ENCODE measurements at regions not wholly inside any gene's neighbourhood (a gene's known extent, or its start where the extent isn't known, plus 50 kb on each side); places are given as distances from the start of the nearest gene placed in this dataset.

DNA sequence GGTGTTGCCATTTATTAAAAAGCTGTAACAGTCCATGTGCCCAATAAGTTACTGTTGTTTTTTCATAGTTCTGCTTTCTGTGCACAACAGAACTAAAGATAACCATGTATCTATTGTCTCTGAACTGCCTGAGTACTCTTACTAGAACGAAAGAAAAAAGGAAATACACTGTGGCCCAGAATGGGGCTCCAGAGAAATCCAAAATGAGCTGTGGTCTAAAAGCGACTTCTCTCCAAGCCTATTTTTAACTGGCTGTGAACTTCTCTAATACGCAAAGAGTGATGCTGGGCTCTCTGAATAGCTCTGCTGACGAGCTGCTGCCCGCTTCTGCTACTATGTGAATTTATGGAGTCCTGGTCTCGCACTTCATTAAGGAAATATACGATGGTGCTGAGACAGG lies 56.2 kb upstream of the LPP start:
- DNase-seq (ENCODE audit: extremely low spot score, unreplicated experiment), result no peak
- Mint-ChIP-seq H3K4me1 (ENCODE audit: unreplicated experiment) (no peaks in the 10 kb centered on the region), H3K36me3 (ENCODE audit: unreplicated experiment) (no peaks in the 10 kb centered on the region), H3K9me3 (ENCODE audit: unreplicated experiment) (peaks cover 19% of the 10 kb centered on the region), H3K4me3 (ENCODE audit: unreplicated experiment) (no peak overlapping the region), H3K27ac (ENCODE audit: unreplicated experiment) (no peak overlapping the region), H3K27me3 (ENCODE audit: unreplicated experiment) (no peaks in the 10 kb centered on the region)
- TF ChIP-seq, protein P1, sequence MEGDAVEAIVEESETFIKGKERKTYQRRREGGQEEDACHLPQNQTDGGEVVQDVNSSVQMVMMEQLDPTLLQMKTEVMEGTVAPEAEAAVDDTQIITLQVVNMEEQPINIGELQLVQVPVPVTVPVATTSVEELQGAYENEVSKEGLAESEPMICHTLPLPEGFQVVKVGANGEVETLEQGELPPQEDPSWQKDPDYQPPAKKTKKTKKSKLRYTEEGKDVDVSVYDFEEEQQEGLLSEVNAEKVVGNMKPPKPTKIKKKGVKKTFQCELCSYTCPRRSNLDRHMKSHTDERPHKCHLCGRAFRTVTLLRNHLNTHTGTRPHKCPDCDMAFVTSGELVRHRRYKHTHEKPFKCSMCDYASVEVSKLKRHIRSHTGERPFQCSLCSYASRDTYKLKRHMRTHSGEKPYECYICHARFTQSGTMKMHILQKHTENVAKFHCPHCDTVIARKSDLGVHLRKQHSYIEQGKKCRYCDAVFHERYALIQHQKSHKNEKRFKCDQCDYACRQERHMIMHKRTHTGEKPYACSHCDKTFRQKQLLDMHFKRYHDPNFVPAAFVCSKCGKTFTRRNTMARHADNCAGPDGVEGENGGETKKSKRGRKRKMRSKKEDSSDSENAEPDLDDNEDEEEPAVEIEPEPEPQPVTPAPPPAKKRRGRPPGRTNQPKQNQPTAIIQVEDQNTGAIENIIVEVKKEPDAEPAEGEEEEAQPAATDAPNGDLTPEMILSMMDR (IDR thresholded peaks at IDR 0.05), result no peak

DNA sequence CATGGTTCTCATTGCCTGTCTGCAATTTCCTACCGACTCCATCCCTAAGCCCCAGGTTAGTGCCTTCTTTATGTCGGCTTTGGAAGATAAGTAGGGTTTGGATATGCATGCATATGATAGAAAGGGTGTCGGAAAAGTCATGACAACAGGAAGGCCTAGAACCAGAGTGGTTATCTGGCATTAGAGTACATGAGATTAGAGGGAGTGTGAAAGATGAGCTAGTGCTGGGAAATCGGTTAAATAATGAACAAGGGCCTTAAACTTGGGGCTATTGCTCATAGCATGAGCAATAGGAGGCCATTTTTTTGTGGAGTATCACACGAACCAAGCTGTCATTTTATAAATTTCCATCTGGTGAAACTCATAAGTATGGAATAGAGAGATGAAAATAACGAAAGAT lies 54.0 kb upstream of the LPP start:
- TF ChIP-seq, protein P1 (IDR thresholded peaks at IDR 0.05), result no peak
- Mint-ChIP-seq H3K27ac (ENCODE audit: unreplicated experiment) (no peak overlapping the region), H3K4me3 (ENCODE audit: unreplicated experiment) (no peak overlapping the region), H3K4me1 (ENCODE audit: unreplicated experiment) (no peaks in the 10 kb centered on the region), H3K27me3 (ENCODE audit: unreplicated experiment) (no peaks in the 10 kb centered on the region), H3K36me3 (ENCODE audit: unreplicated experiment) (no peaks in the 10 kb centered on the region), H3K9me3 (ENCODE audit: unreplicated experiment) (peaks cover 19% of the 10 kb centered on the region)
- no peak for DNase-seq (ENCODE audit: extremely low spot score, unreplicated experiment)

DNA sequence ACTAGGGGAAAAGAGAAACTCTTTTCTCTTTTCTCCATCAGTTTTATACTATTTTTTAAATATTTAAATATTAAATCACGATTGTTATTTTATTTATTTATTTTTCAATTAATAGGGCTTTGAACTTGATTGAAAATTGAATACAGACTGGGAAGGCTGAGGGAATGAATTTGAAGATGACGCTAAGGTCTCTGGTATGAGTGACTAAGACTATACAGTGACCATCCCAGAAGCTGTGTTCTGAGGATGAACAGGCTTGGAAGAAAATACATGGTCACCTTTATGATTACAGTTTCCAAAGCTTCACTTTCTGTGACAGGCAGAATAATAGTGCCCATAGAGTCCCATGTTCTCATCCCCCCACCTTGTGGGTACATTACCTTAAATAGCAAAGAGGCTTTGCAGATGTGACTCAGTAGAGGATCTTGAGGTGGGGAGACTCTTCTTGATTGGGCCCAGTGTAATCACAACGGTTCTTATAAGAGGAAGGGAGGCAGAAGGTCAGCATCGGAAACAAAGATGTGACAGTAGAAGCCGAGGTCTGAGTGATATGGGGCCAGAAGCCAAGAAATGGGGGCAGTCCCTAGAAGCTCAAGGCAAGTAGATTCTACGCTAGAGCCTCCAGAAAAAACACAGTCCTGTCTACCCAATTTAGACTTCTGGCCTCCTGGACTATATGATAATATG lies 51.0 kb upstream of the LPP start:
- no peak for DNase-seq (ENCODE audit: extremely low spot score, unreplicated experiment)
- Mint-ChIP-seq H3K4me1 (ENCODE audit: unreplicated experiment) (no peaks in the 10 kb centered on the region), H3K9me3 (ENCODE audit: unreplicated experiment) (peaks cover 19% of the 10 kb centered on the region), H3K36me3 (ENCODE audit: unreplicated experiment) (no peaks in the 10 kb centered on the region), H3K4me3 (ENCODE audit: unreplicated experiment) (no peak overlapping the region), H3K27ac (ENCODE audit: unreplicated experiment) (no peak overlapping the region), H3K27me3 (ENCODE audit: unreplicated experiment) (no peaks in the 10 kb centered on the region)
- TF ChIP-seq, protein P1 (IDR thresholded peaks at IDR 0.05), result no peak

DNA sequence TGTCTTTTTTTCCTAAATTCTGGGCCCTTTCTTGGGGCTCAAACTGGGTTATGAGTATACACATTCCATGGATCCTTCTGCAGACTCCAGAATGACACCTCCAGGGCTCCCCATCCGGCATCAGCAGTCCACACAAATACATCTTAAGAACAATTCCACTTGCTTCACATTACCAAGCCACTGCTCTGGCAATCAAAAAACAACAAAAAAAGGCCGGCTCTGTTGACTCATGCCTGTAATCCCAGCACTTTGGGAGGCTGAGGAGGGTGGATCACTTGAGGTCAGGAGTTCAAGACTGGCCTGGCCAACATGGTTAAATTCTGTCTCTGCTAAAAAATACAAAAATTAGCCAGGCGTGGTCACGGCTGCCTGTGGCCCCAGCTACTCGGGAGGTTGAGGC lies 49.9 kb upstream of the LPP start:
- Mint-ChIP-seq H3K4me3 (ENCODE audit: unreplicated experiment) (no peak overlapping the region), H3K27ac (ENCODE audit: unreplicated experiment) (no peak overlapping the region), H3K27me3 (ENCODE audit: unreplicated experiment) (no peaks in the 10 kb centered on the region), H3K36me3 (ENCODE audit: unreplicated experiment) (no peaks in the 10 kb centered on the region), H3K9me3 (ENCODE audit: unreplicated experiment) (peaks cover 19% of the 10 kb centered on the region), H3K4me1 (ENCODE audit: unreplicated experiment) (no peaks in the 10 kb centered on the region)
- no peak for DNase-seq (ENCODE audit: extremely low spot score, unreplicated experiment)
- TF ChIP-seq, protein P1 (IDR thresholded peaks at IDR 0.05), result no peak

All from osteocyte (in vitro differentiated cells).